NB4 (cell line): ENCODE measurements at regions not wholly inside any gene's neighbourhood (a gene's known extent, or its start where the extent isn't known, plus 50 kb on each side); places are given as distances from the start of the nearest gene placed in this dataset.

Source experiments
- DNase-seq: peaks from one replicate; pipeline ENCODE4 v3.0.0; 2010; ENCODE audit warnings: low read depth
- H3K4me3 ChIP-seq: one replicate; pipeline ENCODE4 v1.5.1; 2011; ENCODE audit warnings: mild to moderate bottlenecking, low read depth, low read length, moderate library complexity
- MYC ChIP-seq: IDR thresholded peaks from 2 replicates; pipeline ENCODE4 v1.6.1; 2011; ENCODE audit warnings: low read depth, low read length
- POLR2A ChIP-seq: IDR thresholded peaks from 2 replicates; pipeline ENCODE4 v1.6.1; 2011; ENCODE audit warnings: mild to moderate bottlenecking; ENCODE audit not compliant: insufficient read length; ENCODE audit errors: extremely low read depth
- TF ChIP-seq, protein P1 (sequence below): IDR thresholded peaks from one replicate; pipeline ENCODE4 v1.5.1; 2012; ENCODE audit warnings: low read depth, low read length
- TF ChIP-seq, protein P2 (sequence below): IDR thresholded peaks from 2 replicates; pipeline ENCODE4 v1.6.1; 2011; ENCODE audit warnings: low read depth, low read length

DNA sequence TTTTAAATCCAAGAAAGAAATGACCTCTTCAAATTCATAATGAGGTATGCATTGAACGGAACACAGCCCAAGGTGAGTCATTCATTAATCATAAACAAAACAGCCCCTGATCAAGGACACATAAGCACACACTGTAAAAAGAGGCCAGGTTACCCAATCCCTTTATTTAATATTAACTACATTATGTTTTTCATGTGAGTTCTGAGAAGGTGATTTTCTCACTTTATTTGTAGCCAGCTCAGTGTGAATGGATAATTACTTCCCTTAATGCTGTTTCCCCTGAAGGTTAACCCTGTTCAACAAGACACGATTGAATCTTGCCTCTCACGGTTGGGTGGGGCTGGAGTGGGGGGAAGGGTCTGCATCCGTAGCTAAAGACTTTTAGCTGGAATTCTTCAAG is 257.3 kb upstream of the SALL1 start:
- no peak for DNase-seq
- no peak overlapping the region for H3K4me3 ChIP-seq
- TF ChIP-seq POLR2A (no peak), MYC (no peak)
- TF ChIP-seq, protein P1, sequence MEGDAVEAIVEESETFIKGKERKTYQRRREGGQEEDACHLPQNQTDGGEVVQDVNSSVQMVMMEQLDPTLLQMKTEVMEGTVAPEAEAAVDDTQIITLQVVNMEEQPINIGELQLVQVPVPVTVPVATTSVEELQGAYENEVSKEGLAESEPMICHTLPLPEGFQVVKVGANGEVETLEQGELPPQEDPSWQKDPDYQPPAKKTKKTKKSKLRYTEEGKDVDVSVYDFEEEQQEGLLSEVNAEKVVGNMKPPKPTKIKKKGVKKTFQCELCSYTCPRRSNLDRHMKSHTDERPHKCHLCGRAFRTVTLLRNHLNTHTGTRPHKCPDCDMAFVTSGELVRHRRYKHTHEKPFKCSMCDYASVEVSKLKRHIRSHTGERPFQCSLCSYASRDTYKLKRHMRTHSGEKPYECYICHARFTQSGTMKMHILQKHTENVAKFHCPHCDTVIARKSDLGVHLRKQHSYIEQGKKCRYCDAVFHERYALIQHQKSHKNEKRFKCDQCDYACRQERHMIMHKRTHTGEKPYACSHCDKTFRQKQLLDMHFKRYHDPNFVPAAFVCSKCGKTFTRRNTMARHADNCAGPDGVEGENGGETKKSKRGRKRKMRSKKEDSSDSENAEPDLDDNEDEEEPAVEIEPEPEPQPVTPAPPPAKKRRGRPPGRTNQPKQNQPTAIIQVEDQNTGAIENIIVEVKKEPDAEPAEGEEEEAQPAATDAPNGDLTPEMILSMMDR = no peak
- TF ChIP-seq, protein P2, sequence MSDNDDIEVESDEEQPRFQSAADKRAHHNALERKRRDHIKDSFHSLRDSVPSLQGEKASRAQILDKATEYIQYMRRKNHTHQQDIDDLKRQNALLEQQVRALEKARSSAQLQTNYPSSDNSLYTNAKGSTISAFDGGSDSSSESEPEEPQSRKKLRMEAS = no peak

DNA sequence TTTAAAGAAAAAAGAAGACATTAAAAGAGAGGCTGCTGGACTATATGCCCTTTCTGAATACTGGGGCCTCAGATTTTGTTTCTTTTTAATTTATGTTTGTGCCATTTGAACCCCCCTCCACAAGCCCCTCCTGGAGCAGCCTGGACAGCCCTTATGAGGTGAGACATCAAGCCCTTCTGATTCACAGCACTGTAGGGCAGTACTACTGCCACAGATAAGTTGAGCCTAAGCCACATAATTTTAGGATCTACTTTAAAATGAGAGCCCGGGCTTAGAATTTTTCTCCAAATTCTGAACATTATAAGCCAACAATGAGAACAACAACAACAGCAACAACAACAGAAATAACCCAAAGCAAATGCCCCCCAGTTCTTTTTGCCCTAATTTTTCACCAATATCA is 256.9 kb upstream of the SALL1 start:
- TF ChIP-seq, protein P1 = no peak
- TF ChIP-seq MYC (no peak), POLR2A (no peak)
- TF ChIP-seq, protein P2 = no peak
- no peak for DNase-seq
- H3K4me3 ChIP-seq = no peak overlapping the region

DNA sequence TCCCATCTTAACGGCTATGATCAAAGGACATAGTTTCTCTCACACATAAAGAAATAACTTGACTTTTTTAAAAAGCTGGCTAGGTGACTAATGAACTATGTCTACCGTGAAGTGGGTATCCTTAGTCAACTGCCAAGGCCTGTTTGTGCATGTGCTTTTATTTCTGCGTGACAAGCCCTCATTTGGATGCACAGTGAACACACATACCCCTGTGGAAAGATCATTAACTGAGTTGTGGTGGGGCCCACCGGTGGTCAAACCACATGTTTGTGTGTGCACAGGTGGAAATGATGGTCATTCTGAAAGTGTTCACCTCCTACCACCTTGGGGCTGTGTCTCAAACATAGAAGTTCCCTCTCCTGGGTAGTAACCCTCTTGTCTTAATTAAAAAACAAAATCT is 256.1 kb upstream of the SALL1 start:
- no peak for DNase-seq
- no peak overlapping the region for H3K4me3 ChIP-seq
- TF ChIP-seq, protein P1 = no peak
- TF ChIP-seq POLR2A (no peak), MYC (no peak)
- TF ChIP-seq, protein P2 = no peak

DNA sequence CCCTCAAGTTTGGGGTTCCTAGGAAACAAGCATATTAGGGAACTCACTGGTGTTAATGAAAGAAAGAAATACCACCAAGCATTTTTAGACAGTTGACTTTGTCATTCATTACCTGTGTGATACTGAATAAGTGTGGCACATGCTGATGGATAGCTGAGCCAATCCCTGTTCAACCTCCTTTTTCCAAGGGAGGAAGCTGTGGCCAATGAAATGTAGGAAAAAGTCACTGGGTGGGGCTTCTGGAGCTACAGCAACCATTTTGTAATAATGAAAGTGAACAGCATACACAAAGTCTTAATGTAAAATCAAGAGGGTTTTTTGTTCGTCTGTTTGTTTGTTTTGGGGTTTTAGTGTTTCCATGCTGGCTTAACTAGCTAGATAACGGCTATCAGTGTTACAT is 254.3 kb upstream of the SALL1 start:
- DNase-seq = no peak
- TF ChIP-seq, protein P1 = no peak
- TF ChIP-seq POLR2A (no peak), MYC (no peak)
- TF ChIP-seq, protein P2 = no peak
- no peak overlapping the region for H3K4me3 ChIP-seq

DNA sequence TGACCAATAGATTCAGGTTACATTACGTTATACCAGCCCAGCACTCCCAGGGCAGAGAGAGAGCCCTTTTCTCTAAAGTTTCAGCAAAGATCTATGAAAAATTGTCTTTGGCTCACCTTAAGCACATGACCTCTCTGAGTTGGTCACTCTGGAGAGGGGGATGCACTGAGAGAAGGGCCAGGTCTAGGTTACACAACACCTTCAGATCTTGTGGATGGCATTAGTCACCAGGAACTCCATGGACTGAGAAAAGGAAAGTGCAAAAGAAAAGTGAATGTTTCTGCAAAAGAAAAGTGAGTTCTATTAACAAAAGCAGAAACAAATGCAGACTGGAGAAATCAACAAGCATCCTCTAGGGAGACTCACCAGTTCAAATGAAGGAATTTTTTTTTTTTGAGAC is 253.3 kb upstream of the SALL1 start:
- TF ChIP-seq, protein P1 = no peak
- TF ChIP-seq MYC = no peak
- TF ChIP-seq, protein P2 = no peak
- no peak for TF ChIP-seq POLR2A
- no peak for DNase-seq
- H3K4me3 ChIP-seq = no peak overlapping the region

DNA sequence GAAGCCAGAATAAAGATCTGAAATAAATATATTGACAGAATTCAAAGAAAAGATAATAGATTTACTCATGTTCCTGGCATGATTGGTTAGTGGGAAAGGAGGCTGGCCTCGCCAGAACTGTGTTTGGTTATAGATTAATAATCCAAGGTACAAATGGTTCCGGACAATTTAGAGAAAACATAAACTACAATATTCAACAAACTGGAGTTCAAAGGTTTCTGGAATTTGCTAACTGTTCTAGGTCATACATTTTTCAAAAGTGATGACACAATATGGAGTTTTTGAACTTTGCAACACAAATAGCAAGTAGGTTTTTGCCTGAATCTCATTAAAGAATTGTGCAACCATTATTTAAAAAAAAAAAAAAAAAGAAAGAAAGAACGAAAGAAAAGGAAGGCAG is 251.7 kb upstream of the SALL1 start:
- no peak overlapping the region for H3K4me3 ChIP-seq
- TF ChIP-seq, protein P2 = no peak
- TF ChIP-seq POLR2A = no peak
- TF ChIP-seq, protein P1 = no peak
- DNase-seq = no peak
